ENCODE measurements at regions not wholly inside any gene's neighbourhood (a gene's known extent, or its start where the extent isn't known, plus 50 kb on each side); places are given as distances from the start of the nearest gene placed in this dataset.

DNA sequence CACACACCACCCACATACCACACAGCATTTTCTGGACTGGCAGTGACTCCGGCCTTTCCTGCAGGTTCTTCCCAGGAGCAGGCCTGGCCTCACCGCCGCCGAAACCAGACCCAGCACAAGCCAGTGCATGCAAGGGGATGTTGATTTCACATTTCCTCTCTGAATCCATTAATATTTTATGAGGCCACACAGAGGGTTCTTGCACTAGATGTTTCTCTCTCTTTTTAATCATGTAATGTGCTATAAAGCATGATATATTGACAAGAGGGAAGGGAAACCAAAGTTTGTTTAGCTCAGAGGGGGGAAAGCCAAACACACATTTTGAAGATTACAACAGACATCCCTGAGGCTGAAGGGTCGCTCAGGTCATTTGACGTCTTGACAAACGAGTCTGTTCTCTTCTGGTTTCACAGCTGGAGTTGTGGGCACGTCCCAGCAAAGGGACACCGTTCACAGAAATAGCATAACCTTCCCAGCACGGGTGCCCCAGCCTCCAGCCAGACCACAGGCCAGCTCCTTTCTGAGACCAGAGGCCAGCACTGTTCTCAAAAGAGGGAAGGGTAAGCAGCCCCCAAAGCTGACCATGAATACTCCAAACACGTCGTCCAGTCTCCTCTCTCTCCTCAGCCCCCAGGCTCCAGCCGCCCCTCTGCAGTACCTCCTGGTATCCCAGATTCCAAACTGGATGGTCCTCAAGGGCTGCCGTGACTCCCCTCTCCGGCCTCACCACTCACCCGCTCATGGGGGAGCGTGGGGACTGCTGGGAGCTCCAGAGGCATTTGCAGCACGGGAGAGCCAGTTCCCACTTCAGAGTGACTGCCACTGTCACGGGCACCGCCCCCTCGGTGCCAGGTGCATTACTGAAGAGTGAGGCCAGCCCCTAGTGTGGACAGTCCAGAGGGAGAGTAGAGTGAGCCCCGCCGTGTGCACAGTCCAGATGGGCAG lies 340.3 kb upstream of the SALL3 start:
- H3K9me3 ChIP-seq = no peaks in the 10 kb centered on the region
- no peak overlapping the region for H3K4me3 ChIP-seq
- peaks cover 0 to 6% (median 0%) of the 10 kb centered on the region in 4 donors for H3K4me1 ChIP-seq
- TF ChIP-seq EP300 (IDR thresholded peaks at IDR 0.05; ENCODE audit: low read depth) = no peak
- TF ChIP-seq POLR2AphosphoS5 (IDR thresholded peaks at IDR 0.05) = no peak
- TF ChIP-seq POLR2A (IDR thresholded peaks at IDR 0.05) = no peak
- TF ChIP-seq, protein P1, sequence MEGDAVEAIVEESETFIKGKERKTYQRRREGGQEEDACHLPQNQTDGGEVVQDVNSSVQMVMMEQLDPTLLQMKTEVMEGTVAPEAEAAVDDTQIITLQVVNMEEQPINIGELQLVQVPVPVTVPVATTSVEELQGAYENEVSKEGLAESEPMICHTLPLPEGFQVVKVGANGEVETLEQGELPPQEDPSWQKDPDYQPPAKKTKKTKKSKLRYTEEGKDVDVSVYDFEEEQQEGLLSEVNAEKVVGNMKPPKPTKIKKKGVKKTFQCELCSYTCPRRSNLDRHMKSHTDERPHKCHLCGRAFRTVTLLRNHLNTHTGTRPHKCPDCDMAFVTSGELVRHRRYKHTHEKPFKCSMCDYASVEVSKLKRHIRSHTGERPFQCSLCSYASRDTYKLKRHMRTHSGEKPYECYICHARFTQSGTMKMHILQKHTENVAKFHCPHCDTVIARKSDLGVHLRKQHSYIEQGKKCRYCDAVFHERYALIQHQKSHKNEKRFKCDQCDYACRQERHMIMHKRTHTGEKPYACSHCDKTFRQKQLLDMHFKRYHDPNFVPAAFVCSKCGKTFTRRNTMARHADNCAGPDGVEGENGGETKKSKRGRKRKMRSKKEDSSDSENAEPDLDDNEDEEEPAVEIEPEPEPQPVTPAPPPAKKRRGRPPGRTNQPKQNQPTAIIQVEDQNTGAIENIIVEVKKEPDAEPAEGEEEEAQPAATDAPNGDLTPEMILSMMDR (IDR thresholded peaks at IDR 0.05) = no peak
- intact Hi-C loops (cut with DNase I; ENCODE audit: low total_unique reads) = no loop called here
- H3K27ac ChIP-seq = no peak overlapping the region
- 67 to 68% methylated on average over 5 to 23 of the region's 23 CpGs for WGBS, 2 donors (ENCODE audit: low coverage in 1 of 2)
- no peaks in the 10 kb centered on the region for H3K36me3 ChIP-seq
- no peak for DNase-seq
- no peaks in the 10 kb centered on the region for H3K27me3 ChIP-seq
- in situ Hi-C loops (cut with MboI; ENCODE audit: low pct_ligation_motif_present in 1 of 4, low pct_unique_long_range_greater_than_20kb in 1 of 4, low sequenced_read_pairs in 3 of 4) = no loop called here

DNA sequence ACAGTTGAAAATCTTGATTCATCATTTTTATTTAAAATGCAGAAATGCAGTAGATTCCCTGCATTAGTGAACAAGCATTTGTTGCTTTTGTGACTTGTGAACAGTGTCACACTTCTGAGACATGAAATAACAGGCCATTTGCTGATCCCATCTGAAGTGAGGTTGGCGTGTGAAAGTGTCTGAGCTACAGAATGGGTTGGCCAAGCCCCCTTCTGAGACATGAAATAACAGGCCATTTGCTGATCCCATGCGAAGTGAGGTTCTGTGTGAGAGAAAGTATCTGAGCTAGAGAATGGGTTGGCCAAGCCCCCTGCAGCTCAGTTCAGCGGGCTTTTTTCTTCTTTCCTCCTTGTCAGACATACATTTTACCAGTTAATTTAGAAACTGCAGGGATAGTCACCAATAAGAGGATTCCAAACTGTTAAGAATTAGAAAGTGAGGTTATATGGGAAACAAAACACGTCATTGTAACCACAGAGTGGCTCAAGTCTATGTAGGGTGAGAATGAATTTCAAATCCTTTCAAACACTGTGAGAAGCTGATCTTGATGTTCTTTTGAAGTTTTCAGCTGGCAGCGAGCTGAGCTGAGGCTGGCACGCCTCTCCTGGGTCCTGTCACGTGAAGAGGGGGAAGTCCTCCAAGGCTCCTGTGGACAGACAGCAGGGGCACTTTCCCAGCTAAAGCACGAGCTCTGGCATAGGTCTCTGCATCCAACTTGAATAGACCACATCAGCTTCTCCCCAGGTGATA lies 339.2 kb upstream of the SALL3 start:
- no peak overlapping the region for H3K27ac ChIP-seq
- H3K9me3 ChIP-seq = no peaks in the 10 kb centered on the region
- H3K4me1 ChIP-seq = peaks cover 0 to 6% (median 0%) of the 10 kb centered on the region in 4 donors
- H3K36me3 ChIP-seq = no peaks in the 10 kb centered on the region
- DNase-seq = no peak
- in situ Hi-C loops (cut with MboI; ENCODE audit: low pct_ligation_motif_present in 1 of 4, low pct_unique_long_range_greater_than_20kb in 1 of 4, low sequenced_read_pairs in 3 of 4) = no loop called here
- no peak overlapping the region for H3K4me3 ChIP-seq
- WGBS, 2 donors (ENCODE audit: low coverage in 1 of 2) = 70 to 96% methylated on average over 3 to 8 of the region's 8 CpGs
- intact Hi-C loops (cut with DNase I; ENCODE audit: low total_unique reads) = no loop called here
- no peaks in the 10 kb centered on the region for H3K27me3 ChIP-seq
- TF ChIP-seq, protein P1 (IDR thresholded peaks at IDR 0.05) = no peak
- TF ChIP-seq POLR2A (IDR thresholded peaks at IDR 0.05) (no peak), POLR2AphosphoS5 (IDR thresholded peaks at IDR 0.05) (no peak), EP300 (IDR thresholded peaks at IDR 0.05; ENCODE audit: low read depth) (no peak)

DNA sequence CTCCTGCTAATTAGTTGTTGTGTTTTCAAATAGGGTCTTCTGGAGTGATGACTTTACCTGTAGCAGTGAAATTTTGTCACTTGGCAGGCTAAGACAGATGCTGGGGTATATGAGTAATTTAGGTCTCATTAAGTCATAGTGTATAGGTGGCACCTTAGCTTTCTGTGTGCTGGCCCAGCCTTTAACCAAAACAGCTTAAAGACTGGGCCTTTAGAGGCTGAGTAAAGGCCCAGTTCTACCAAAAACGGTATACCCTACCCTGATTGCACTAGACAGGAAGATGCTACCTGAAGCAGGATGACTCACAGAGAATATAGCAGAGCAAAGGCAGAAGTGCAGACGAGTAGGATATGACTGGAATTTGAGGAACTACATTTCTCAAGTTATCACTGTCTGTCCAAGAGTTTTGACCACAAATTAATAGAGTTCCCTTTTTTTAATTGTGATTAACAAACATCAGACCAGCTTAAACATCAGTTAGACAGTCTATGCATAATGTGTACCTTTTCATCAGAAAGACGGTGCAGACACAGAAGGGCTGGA lies 337.9 kb upstream of the SALL3 start:
- TF ChIP-seq POLR2AphosphoS5 (IDR thresholded peaks at IDR 0.05) (no peak), EP300 (IDR thresholded peaks at IDR 0.05; ENCODE audit: low read depth) (no peak), POLR2A (IDR thresholded peaks at IDR 0.05) (no peak)
- TF ChIP-seq, protein P1 (IDR thresholded peaks at IDR 0.05) = no peak
- WGBS, 2 donors (ENCODE audit: low coverage in 1 of 2) = 28 to 36% methylated on average over 3 of the region's 3 CpGs
- in situ Hi-C loops (cut with MboI; ENCODE audit: low pct_ligation_motif_present in 1 of 4, low pct_unique_long_range_greater_than_20kb in 1 of 4, low sequenced_read_pairs in 3 of 4) = no loop called here

More for the DNA sequence above, 337.9 kb upstream of the SALL3 start:
- no peak for DNase-seq
- Histone ChIP-seq H3K27me3 (no peaks in the 10 kb centered on the region), H3K9me3 (no peaks in the 10 kb centered on the region), H3K4me1 (peaks cover 0 to 6% (median 0%) of the 10 kb centered on the region in 4 donors), H3K4me3 (no peak overlapping the region), H3K36me3 (no peaks in the 10 kb centered on the region), H3K27ac (no peak overlapping the region)
- intact Hi-C loops (cut with DNase I; ENCODE audit: low total_unique reads) = no loop called here
